ENCODE measurements at regions not wholly inside any gene's neighbourhood (a gene's known extent, or its start where the extent isn't known, plus 50 kb on each side); places are given as distances from the start of the nearest gene placed in this dataset.

- TF ChIP-seq OSR1 (CRISPR knock-in tag; IDR thresholded peaks at IDR 0.05) (no peak), ZFP30 (CRISPR knock-in tag; IDR thresholded peaks at IDR 0.05) (no peak), ZNF70 (CRISPR knock-in tag; IDR thresholded peaks at IDR 0.05) (no peak), ZFP3 (CRISPR knock-in tag; IDR thresholded peaks at IDR 0.05) (no peak), POU6F1 (CRISPR knock-in tag; IDR thresholded peaks at IDR 0.05; ENCODE audit: borderline replicate concordance, low read depth) (no peak), TCF4 (CRISPR knock-in tag; IDR thresholded peaks at IDR 0.05; ENCODE audit: borderline replicate concordance) (no peak), GLIS3 (CRISPR knock-in tag; IDR thresholded peaks at IDR 0.05) (no peak), ZNF565 (CRISPR knock-in tag; conservative IDR thresholded peaks at IDR 0.05; ENCODE audit: low read depth) (no peak), PPARA (CRISPR knock-in tag; IDR thresholded peaks at IDR 0.05; ENCODE audit: borderline replicate concordance) (no peak)
- TF ChIP-seq, protein P1, sequence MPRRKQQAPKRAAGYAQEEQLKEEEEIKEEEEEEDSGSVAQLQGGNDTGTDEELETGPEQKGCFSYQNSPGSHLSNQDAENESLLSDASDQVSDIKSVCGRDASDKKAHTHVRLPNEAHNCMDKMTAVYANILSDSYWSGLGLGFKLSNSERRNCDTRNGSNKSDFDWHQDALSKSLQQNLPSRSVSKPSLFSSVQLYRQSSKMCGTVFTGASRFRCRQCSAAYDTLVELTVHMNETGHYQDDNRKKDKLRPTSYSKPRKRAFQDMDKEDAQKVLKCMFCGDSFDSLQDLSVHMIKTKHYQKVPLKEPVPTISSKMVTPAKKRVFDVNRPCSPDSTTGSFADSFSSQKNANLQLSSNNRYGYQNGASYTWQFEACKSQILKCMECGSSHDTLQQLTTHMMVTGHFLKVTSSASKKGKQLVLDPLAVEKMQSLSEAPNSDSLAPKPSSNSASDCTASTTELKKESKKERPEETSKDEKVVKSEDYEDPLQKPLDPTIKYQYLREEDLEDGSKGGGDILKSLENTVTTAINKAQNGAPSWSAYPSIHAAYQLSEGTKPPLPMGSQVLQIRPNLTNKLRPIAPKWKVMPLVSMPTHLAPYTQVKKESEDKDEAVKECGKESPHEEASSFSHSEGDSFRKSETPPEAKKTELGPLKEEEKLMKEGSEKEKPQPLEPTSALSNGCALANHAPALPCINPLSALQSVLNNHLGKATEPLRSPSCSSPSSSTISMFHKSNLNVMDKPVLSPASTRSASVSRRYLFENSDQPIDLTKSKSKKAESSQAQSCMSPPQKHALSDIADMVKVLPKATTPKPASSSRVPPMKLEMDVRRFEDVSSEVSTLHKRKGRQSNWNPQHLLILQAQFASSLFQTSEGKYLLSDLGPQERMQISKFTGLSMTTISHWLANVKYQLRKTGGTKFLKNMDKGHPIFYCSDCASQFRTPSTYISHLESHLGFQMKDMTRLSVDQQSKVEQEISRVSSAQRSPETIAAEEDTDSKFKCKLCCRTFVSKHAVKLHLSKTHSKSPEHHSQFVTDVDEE (CRISPR knock-in tag; IDR thresholded peaks at IDR 0.05) = no peak
- no peak for ATAC-seq
These were observed 112.5 kb upstream of the LGALSL start for GRCh38 chr2:64341461-64341860.

- no peak for TF ChIP-seq POU6F1 (CRISPR knock-in tag; IDR thresholded peaks at IDR 0.05; ENCODE audit: borderline replicate concordance, low read depth)
- no peak for TF ChIP-seq ZFP30 (CRISPR knock-in tag; IDR thresholded peaks at IDR 0.05)
- TF ChIP-seq BACH2 (CRISPR knock-in tag; IDR thresholded peaks at IDR 0.05; ENCODE audit: borderline replicate concordance) = no peak
- no peak for TF ChIP-seq PPARA (CRISPR knock-in tag; IDR thresholded peaks at IDR 0.05; ENCODE audit: borderline replicate concordance)
- no peak for TF ChIP-seq OSR1 (CRISPR knock-in tag; IDR thresholded peaks at IDR 0.05)
- no peak for TF ChIP-seq ESRRG (CRISPR knock-in tag; IDR thresholded peaks at IDR 0.05)
- TF ChIP-seq ISL1 (CRISPR knock-in tag; IDR thresholded peaks at IDR 0.05) = no peak
- no peak for ATAC-seq
These were observed 111.5 kb upstream of the LGALSL start for GRCh38 chr2:64342195-64343099.

DNA sequence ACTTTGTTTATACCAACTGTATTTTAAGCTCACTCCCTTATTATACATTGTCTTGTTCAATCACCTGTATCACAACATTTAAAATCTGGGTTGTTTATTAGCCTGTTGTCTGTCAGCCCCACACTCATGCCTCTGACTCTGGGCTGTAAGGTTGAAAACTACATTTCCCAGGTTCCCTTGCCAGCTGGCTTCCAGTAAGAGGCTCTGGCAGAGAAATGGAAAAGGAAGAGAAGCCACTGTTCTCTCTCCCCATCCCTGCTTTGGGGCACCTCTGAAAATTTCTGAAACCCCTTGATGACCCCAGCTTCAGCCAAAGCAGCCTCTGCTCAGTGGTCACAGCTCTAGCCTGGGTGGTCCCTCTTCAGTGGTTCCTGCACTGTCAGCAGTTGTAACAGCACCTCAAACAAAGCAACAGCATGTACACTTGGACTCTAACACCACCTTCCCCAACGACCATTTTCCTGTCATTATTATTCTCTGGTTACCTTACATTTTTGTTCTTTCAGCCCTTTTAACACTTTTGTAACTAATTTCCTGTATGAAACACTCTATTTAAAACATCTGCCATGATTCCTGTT lies 108.9 kb upstream of the LGALSL start:
- no peak for TF ChIP-seq CSDC2 (CRISPR knock-in tag; IDR thresholded peaks at IDR 0.05)
- no peak for TF ChIP-seq ZFP30 (CRISPR knock-in tag; IDR thresholded peaks at IDR 0.05)
- TF ChIP-seq TOX (CRISPR knock-in tag; IDR thresholded peaks at IDR 0.05; ENCODE audit: borderline replicate concordance) = no peak

DNA sequence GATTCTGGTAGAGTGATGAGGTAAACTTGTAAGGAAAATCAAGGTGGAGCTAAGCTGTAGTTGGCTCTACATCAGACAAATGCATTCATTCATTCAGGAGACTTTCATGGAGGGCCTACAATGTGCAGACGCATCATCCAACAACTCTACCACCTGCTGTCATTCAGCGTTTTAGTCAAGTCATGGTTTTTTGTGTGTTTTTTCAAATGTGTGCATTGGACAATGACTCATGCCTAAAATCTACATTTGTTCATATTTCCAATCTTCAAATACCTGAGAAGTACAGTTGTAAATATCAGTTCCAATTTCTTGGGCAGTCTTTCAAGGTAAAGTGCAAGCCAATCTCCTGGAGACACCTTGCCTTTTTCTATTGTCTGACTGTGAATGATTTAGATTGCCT lies 108.0 kb upstream of the LGALSL start:
- TF ChIP-seq TCF4 (CRISPR knock-in tag; IDR thresholded peaks at IDR 0.05; ENCODE audit: borderline replicate concordance) (no peak), CSDC2 (CRISPR knock-in tag; IDR thresholded peaks at IDR 0.05) (no peak), ZNF8 (CRISPR knock-in tag; IDR thresholded peaks at IDR 0.05) (no peak), ZNF565 (CRISPR knock-in tag; conservative IDR thresholded peaks at IDR 0.05; ENCODE audit: low read depth) (no peak)
- TF ChIP-seq, protein P2, sequence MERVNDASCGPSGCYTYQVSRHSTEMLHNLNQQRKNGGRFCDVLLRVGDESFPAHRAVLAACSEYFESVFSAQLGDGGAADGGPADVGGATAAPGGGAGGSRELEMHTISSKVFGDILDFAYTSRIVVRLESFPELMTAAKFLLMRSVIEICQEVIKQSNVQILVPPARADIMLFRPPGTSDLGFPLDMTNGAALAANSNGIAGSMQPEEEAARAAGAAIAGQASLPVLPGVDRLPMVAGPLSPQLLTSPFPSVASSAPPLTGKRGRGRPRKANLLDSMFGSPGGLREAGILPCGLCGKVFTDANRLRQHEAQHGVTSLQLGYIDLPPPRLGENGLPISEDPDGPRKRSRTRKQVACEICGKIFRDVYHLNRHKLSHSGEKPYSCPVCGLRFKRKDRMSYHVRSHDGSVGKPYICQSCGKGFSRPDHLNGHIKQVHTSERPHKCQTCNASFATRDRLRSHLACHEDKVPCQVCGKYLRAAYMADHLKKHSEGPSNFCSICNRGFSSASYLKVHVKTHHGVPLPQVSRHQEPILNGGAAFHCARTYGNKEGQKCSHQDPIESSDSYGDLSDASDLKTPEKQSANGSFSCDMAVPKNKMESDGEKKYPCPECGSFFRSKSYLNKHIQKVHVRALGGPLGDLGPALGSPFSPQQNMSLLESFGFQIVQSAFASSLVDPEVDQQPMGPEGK (CRISPR knock-in tag; IDR thresholded peaks at IDR 0.05; ENCODE audit: borderline replicate concordance) = no peak
- ATAC-seq = no peak

More for the DNA sequence above, 108.9 kb upstream of the LGALSL start:
- ATAC-seq = no peak

Data from SK-N-SH treated with all-trans-retinoic acid at 6 μM for 48 hours (cell line).